ENCODE measurements at regions not wholly inside any gene's neighbourhood (a gene's known extent, or its start where the extent isn't known, plus 50 kb on each side); places are given as distances from the start of the nearest gene placed in this dataset.

DNA sequence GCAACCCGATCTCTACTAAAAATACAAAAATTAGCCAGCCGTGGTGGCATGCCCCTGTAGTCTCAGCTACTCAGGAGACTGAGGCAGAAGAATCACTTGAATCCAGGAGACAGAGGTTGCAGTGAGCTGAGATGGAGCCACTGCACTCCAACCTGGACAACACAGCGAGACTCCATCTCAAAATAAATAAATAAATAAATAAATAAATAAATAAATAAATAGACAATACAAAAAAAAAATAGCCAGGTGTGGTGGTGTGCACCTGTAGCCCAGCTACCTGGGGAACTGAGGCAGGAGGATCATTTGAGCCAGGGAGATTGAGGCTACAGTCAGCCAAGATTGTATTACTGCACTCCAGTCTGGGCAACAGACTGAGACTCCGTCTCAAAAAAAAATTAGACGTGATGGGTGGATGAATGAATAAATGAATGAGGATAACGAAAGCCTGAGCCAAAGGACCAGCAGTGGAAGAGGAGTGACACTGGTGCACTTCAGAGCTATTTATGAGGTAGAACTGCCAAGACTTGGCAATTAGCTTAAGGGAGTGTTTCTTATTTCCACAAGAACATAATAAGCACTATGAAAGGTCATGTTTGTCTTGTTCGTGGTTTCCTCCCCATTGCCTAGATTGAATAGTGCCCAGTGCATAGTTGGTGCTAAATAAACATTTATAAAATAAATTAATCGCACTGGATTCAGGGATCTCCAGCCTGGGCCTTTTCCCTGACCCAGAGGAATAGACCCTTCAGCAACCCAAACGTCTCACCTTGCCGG is 232.2 kb downstream of the IDS start:
- DNase-seq: no peak

- DNase-seq: no peak
Measured at GRCh38 chrX:149267878-149268813, 237.0 kb downstream of the IDS start.

- no peak for DNase-seq
Measured at GRCh38 chrX:149262086-149262485, 243.0 kb downstream of the IDS start.

- no peak for DNase-seq
Measured at GRCh38 chrX:149259241-149259640, 245.9 kb downstream of the IDS start.

DNA sequence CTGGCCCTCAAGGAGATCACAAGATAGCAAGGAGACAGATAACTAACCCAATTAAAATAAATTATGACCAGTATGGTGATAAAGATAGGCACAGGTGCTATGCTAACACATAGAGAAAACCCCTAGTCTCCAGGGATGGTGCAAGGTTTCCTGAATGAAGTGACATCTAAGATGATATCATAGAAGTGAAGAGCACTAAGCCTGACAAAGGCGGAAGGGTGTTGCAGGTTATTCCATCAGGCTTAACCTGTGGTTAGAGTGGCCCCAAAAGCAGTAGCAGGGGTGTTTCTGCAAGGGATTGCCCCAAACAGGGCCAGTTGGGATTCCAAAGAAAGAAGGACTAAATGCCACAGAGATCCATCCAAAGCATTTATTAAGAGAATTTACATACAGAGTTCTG is 249.2 kb downstream of the IDS start:
- no peak for DNase-seq

DNA sequence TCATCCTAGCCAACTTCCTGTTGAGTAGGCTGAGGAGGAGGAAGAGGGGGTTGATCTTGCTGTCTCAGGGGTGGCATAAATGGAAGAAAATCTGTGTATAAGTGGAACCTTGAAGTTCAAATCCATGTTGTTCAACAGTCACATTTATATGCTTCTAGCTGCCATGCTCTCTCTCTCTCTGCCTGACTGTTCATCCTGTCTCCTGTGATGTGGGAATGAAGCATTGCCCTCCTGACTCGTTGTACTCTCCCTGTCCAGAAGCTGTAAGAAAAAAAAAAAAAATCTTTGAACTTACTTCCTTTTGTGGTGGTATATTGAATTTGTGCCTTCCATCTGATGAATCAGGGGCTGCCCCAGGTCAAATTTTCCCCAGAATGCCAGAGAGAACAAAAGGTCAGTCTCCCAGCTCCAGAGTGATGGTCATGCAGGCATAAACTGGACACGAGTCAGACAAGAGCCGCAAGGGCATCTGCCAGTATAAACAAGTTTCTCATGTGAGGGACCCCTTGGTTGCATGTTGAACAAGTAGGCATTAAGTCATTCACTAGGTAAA is 257.0 kb downstream of the IDS start:
- no peak for DNase-seq

DNA sequence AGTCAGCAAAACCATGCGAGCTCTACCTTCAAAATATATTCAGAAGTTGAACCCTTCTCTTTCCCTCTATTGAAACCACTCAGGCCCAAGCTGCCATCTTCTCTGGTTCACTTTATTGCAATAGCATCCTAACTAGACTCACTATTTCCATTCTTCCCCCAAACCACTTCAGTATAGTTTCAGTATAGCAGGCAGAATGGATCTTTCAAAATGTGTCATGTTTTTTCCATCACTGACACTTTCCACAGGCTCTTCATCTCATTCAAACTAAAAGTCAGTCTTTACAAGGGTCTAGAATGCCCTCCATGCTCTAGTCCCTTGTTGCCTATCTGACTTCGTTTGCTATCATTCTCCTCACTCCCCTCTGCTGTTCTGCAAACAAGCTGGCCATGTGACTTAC is 274.4 kb downstream of the IDS start:
- DNase-seq: no peak

DNA sequence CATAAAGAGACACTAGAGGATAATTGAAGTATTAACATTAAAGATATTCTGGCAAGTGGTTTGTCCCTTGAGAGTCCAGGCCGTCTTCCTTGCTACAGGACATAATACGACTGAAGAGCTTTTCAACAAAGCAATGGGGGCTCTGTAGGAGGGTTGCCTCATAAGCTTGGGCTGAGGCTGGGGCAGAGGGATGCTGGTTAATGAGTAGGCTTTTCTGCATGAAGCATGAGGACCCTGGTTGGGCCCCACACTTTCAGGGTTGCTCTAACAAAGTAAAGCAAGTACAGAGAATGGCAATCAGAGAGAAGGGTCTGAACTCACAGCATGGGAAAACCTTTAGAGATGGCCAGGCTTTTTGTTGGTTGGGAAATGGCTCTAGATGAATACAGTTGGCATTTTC is 281.3 kb downstream of the IDS start:
- no peak for DNase-seq

- no peak for DNase-seq
Measured at GRCh38 chrX:149222040-149222439, 283.1 kb downstream of the IDS start.

DNA sequence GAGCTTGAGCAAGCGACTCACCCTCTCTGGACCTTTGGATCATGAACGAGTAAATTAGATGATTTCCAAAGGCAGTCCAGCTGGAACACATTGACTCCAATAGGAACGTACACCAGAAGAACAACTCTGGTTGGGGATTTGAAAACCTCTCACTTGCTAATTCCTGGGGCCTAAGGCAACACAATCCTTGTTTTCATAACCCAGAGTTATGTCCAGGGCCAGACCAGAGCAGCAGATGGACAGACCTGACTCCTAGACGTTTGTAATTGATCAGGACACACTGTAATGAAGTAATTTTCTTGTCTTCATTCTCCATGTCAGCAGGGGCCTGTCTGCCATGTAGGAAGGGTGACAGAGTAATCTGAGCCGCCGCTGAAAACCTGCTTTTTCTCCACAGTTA is 283.9 kb downstream of the IDS start:
- no peak for DNase-seq

DNA sequence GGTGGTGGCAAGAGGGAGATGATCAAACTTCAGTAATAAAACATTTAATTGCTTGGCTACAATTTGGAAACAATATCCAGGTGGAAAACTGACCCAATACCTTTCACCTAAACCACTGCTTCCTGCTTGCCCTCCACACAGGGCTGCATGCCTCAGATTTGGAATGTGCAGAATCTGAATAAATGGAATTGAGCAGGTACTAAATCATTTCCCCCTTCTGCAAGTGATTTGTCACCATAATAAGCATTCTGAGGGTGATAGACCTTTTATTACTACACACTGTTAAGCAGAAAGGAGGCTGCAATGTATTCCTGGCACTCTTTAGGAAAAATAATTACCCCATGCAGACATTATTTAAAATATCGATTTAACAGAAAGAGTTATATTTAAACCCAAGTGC is 291.8 kb downstream of the IDS start:
- DNase-seq: no peak

DNA sequence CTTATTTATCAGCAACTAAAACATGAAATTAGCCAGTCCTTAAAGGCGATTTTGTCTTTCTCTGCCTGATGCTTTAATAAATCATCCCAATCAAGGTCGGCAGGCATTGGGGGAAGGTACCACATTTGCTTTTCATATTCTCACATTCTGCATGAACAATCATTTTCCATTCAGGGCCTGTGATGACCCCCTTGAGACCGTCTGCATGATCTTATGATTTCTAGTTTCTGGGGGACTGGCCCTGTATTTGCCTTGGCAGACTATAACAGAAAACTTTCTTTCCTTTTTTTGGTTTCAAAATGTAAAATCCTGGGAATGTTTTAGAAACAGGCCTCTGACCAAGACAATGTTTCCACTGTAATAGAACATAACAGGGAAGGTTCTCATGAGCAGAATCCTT is 296.8 kb downstream of the IDS start:
- DNase-seq: no peak

GRCh38 chrX:149207518-149207917 is 297.6 kb downstream of the IDS start:
- no peak for DNase-seq

DNA sequence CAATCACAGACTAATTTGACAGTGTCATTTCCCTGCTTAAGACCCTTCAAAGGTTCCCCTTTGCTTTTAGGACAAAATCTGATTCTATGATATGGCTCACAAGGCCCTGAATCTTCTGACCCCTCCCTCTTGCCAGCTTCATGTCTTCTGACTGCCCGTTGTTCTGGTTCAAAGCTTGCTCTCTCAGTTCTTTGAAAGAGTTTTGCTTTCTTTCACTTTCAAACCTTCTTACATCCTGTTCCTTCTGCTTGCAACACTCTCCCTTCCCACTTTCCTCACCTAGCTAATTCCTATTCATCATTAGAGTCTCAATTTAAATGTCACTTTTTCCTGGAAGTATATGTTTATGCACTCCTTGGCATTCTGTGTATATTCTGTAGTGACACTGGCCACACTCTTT is 299.2 kb downstream of the IDS start:
- DNase-seq: no peak

DNA sequence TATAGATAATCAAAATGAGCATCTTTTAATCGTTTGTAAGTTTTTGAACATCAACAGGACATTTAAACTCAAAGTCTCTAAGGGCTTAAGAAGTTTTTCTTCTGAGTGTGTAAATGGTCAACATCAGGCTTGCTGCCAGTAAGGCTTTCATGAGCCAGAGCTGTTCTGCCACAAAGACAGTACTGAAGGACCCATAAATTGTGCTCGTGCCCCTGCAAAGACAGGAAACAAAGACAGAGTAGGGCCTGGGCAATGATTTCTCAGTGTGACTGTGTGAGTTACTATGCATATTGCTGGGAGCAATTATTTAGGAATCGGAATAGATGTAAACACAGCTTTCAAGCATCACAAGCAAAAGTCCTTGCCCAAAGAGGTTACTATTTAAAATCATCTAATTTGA is 300.0 kb downstream of the IDS start:
- no peak for DNase-seq

DNA sequence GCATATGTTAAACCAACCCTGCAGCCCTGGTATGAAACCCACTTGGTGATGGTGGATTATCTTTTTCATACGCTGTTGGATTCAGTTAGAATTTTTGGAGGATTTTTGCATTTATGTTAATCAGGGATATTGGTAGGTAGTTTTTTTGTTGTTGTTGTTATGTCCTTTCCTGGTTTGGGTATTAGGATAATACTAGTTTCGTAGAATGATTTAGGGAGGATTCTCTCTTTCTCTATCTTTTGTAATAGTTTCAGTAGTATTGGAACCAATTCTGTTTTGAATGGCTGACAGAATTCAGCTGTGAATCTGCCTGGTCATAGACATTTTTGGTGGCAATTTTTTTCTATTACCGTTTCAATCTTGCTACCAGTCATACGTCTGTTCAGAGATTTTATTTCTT is 305.4 kb downstream of the IDS start:
- DNase-seq: no peak

DNA sequence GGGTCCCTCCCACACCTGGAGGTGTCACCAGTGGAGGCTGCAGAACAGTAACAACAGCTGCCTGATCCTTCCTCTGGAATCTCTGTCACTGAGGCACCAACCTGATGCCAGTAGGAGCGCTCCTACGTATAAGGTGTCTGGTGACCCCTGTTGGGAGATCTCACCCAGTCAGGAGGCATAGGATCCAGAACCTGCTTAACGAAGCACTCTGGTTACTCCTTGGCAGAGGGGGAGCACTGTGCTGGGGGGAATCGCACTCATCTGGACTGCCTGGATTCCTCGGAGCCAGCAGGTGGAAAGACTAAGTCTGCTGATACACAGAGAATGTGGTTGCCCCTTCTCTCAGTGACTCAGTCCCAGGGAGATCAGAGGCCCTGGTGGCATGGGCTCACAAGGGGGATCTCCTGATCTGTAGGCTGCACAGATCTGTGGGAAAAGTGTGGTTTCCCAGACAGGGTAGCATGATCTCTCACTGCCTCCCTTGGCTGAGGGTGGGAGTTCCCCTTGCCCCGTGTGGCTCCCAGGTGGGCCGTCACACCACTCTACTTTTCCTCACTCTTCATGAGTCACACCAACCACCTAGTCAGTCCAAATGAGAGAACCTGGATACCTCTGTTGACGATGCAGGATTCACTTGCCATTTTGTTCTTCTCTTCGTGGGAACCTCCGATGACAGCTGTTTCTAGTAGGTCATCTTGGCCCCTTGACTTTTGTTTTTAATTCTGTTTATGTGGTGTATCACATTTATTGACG is 305.9 kb downstream of the IDS start:
- DNase-seq: no peak

DNA sequence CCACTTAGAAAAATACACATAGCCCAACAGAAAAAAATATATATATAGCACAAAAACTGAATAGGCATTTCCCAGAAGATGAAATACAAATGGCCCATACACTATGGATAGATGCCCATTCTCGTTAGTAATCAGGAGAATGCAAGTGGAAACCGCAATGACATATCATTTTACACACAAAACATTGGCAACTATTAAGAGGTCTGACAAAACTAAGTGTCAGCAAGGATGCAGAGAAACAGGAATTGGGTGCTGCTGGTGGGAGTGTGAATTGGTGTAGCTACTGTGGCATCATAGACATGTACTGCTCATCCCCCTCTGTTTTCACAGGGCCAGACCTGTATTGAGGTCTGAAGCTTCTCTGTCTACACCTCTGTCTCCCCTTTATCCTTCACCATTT is 320.0 kb downstream of the IDS start:
- no peak for DNase-seq

GRCh38 chrX:149161435-149162088 is 343.5 kb downstream of the IDS start:
- no peak for DNase-seq

- DNase-seq: no peak
Measured at GRCh38 chrX:149157976-149158375, 347.1 kb downstream of the IDS start.

GRCh38 chrX:149152941-149153340 is 352.2 kb downstream of the IDS start:
- no peak for DNase-seq
